Activated CD8-positive, alpha-beta T cell treated with anti-CD3 and anti-CD28 coated beads, Interleukin-2, amount 10 ng/mL, durations not matched to agents 7 days and 5 days (primary cell): ENCODE measurements at regions not wholly inside any gene's neighbourhood (a gene's known extent, or its start where the extent isn't known, plus 50 kb on each side); places are given as distances from the start of the nearest gene placed in this dataset.

Source experiments
- ATAC-seq: fragments of 150-1000 bp; cut with Tn5 transposase; one replicate; pipeline ENCODE4 v1.10.0; 2021; ENCODE audit warnings: moderate library complexity
- CTCF ChIA-PET: fragments of 350-600 bp; sonication (Branson Sonifier 250); formaldehyde crosslinking; loops from one replicate; lab custom pipeline; 2021; ENCODE audit warnings: antibody characterized with exemption; lab: Charles Lee
- POLR2A ChIA-PET: fragments of 350-600 bp; sonication (Branson Sonifier 250); formaldehyde crosslinking; loops from one replicate; lab custom pipeline; 2021; ENCODE audit warnings: antibody characterized with exemption; lab: Charles Lee
- DNase-seq: peaks from one replicate; pipeline ENCODE4 v3.0.0-alpha.2; 2020
- H3K27ac Mint-ChIP-seq: one replicate; pipeline ENCODE4 v1.8.0; 2021; ENCODE audit warnings: mild to moderate bottlenecking, mixed read lengths
- H3K27me3 Mint-ChIP-seq: one replicate; pipeline ENCODE4 v1.8.0; 2021; ENCODE audit warnings: low read depth, mixed read lengths
- H3K36me3 Mint-ChIP-seq: one replicate; pipeline ENCODE4 v1.8.0; 2021; ENCODE audit warnings: low read depth, mixed read lengths
- H3K4me1 Mint-ChIP-seq: one replicate; pipeline ENCODE4 v1.8.0; 2021; ENCODE audit warnings: low read depth, mixed read lengths
- H3K4me3 Mint-ChIP-seq: one replicate; pipeline ENCODE4 v1.8.0; 2021; ENCODE audit warnings: mild to moderate bottlenecking, mixed read lengths
- H3K9me3 Mint-ChIP-seq: one replicate; pipeline ENCODE4 v1.8.0; 2022; ENCODE audit warnings: mixed read lengths; ENCODE audit not compliant: insufficient read depth

DNA sequence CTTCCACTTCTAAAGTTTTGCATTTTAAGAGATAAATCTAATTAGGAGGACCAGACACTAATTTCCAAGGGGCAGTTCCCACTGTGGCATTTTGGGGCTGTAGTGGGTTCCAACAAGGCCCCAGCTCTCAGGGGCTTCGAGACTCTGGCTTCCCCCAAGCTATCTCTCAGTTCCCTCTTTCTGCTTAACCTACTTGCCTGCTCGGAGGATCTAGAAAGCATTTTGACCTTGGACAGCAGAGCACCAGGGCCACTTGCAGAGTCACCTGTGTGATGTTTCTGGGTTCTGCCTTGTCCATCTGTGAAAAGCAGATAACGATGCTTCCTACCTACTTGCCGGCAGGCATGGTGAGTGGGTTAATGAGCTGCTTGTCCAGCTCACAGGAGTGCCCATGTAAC, 175.4 kb downstream of the MED10 start:
- ChIA-PET POLR2A (interaction anchor here (0.6 kb wide), 1 partner anchor 1420 kb away, joined by 3 read pairs; no protein-coding TSS in a partner anchor), CTCF (no interaction called here)
- H3K27me3 Mint-ChIP-seq = no peaks in the 10 kb centered on the region
- H3K4me1 Mint-ChIP-seq = no peaks in the 10 kb centered on the region
- no peaks in the 10 kb centered on the region for H3K36me3 Mint-ChIP-seq
- no peak overlapping the region for H3K4me3 Mint-ChIP-seq
- H3K27ac Mint-ChIP-seq = no peak overlapping the region
- no peaks in the 10 kb centered on the region for H3K9me3 Mint-ChIP-seq
- no peak for ATAC-seq
- DNase-seq = no peak

DNA sequence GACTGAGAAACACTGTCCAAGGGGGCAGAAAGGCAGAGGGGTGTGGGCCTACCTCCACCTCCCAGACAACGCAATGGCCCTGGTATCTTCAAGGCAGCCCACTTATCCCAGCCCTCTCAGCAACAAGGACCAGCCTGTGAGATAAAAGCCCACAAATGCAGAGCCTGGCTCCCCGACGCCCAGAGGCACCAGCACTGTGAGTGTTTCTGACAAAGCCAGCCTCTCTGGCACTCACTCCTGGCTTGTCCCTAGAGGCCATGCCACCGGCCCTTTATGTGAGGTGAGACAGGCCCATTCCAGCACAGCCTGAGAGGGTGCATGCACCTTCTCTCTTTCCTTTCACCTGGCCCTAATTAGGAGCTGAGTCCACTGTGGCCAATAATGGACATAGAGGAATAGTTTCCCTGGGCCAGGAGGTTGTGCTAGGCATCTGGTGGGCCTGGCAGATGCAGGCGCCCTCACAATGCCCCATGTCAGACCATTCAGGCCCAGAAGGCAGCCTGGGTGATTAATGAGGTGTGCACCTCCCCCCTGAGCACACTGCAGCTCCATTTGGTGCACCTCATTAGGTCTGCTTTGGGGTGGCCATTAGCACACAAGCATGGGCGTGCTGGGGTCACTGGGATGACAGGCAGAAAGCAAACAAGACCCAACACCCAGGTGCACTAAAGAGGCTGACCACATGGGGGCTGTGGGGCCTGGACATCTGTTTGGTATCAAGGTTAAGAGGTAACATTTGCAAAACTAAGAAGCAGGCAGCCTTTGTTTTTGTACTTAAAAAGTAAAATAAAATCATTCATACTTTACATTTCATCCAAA, 176.0 kb downstream of the MED10 start:
- DNase-seq (no peak), ATAC-seq (no peak)
- POLR2A ChIA-PET = no interaction called here
- Mint-ChIP-seq H3K36me3 (no peaks in the 10 kb centered on the region), H3K4me3 (no peak overlapping the region), H3K27me3 (no peaks in the 10 kb centered on the region), H3K27ac (no peak overlapping the region), H3K4me1 (no peaks in the 10 kb centered on the region), H3K9me3 (no peaks in the 10 kb centered on the region)
- CTCF ChIA-PET = no interaction called here

DNA sequence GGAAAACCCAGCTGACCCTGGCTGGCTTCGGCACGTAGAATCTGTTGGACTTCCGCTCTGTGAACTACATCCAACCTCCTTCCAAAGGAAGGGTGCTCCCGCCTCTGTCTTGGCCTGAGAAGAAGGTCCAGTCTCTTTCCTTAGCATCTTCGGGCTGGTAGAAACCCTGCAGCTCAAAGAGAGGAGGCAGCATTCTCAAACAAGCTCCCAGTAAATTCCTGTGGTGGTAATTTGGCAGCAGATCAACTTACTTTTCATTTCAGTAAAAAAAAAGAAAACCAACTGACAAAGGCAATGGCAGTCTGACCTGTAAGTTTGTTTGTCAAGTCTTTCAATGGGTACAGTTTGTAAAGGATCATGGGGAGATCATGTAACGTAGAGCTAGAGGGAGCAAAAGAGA, 176.7 kb downstream of the MED10 start:
- ATAC-seq (no peak), DNase-seq (no peak)
- Mint-ChIP-seq H3K4me1 (no peaks in the 10 kb centered on the region), H3K36me3 (no peaks in the 10 kb centered on the region), H3K9me3 (no peaks in the 10 kb centered on the region), H3K27ac (no peak overlapping the region), H3K27me3 (no peaks in the 10 kb centered on the region), H3K4me3 (no peak overlapping the region)
- CTCF ChIA-PET = no interaction called here
- POLR2A ChIA-PET = no interaction called here

DNA sequence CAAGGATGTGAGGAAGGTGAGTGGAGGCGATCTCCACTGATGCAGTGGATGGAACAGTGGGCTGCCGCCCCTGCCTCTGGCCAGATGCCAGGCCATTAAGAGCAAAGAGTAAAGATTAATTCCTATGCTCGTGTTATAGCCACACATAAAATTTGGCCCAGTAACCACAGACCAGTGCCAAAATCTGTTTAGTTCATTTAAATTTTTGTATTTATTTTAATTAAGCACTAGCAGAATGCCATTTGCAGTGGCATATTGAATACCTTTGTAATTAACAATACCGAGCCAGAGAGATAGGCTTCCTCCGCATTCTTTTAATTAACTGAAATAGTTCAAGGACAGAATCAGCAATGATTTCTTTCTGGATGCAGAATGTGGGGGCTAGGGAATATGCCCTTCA, 179.8 kb downstream of the MED10 start:
- H3K27me3 Mint-ChIP-seq = no peaks in the 10 kb centered on the region
- H3K9me3 Mint-ChIP-seq = no peaks in the 10 kb centered on the region
- H3K4me1 Mint-ChIP-seq = no peaks in the 10 kb centered on the region
- H3K27ac Mint-ChIP-seq = no peak overlapping the region
- POLR2A ChIA-PET = no interaction called here
- CTCF ChIA-PET = no interaction called here
- H3K4me3 Mint-ChIP-seq = no peak overlapping the region
- ATAC-seq (no peak), DNase-seq (no peak)
- H3K36me3 Mint-ChIP-seq = no peaks in the 10 kb centered on the region

DNA sequence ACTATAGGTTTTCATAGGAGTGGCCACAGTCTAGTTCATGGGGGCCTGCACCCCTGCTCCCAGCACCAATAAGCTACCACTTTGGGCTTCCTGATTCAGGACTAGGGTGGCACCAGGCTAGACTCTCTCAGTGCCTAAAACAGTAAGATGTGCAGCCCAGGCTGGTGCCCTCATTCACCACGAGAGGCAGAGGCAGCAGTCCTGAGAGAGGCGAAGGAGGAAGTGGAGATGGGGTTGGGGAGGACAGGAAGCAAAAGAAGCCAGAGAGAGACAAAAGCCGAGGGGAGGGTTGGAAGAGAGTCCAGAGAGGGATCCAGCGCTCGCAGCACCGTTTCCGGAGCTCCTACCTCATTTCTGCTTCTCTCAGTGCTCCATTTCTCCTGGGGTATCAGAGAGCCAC, 180.9 kb downstream of the MED10 start:
- H3K4me1 Mint-ChIP-seq = no peaks in the 10 kb centered on the region
- H3K9me3 Mint-ChIP-seq = no peaks in the 10 kb centered on the region
- H3K36me3 Mint-ChIP-seq = no peaks in the 10 kb centered on the region
- no peak for ATAC-seq
- ChIA-PET CTCF (no interaction called here), POLR2A (no interaction called here)
- DNase-seq = no peak
- H3K27ac Mint-ChIP-seq = no peak overlapping the region
- no peaks in the 10 kb centered on the region for H3K27me3 Mint-ChIP-seq
- H3K4me3 Mint-ChIP-seq = no peak overlapping the region

DNA sequence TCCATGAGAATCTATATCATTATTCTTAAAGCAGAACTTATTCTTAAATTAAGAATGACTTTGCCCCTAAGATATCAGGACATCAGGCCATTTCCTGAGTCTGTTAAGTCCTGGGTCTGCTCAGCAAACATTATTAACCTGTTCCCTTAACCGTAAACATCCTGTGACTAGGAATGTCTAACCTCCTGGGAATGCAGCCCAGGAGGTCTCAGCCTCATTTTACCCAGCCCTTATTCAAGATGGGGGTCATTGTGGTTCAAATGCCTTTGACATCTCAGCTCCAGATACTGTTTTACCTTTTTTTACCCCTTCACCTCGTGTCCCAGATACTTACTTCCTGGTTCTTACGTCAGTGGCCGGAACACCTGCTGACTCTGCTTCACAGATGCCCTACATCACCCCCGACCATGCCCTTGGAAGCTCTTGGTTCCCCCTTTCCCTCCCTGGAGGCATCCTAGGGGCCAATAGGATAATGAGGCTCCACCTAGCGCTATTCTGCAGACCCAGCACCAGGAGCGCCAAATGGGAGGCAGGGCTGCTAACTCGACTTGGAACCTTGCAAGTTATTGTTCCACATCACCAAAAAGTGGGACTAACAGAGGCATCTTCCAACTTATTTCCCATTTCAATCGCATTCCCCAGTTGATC, 182.5 kb downstream of the MED10 start:
- no peaks in the 10 kb centered on the region for H3K4me1 Mint-ChIP-seq
- DNase-seq = no peak
- H3K4me3 Mint-ChIP-seq = no peak overlapping the region
- no peaks in the 10 kb centered on the region for H3K27me3 Mint-ChIP-seq
- CTCF ChIA-PET = no interaction called here
- no peaks in the 10 kb centered on the region for H3K36me3 Mint-ChIP-seq
- no peak overlapping the region for H3K27ac Mint-ChIP-seq
- no peaks in the 10 kb centered on the region for H3K9me3 Mint-ChIP-seq
- POLR2A ChIA-PET = no interaction called here
- ATAC-seq = no peak

DNA sequence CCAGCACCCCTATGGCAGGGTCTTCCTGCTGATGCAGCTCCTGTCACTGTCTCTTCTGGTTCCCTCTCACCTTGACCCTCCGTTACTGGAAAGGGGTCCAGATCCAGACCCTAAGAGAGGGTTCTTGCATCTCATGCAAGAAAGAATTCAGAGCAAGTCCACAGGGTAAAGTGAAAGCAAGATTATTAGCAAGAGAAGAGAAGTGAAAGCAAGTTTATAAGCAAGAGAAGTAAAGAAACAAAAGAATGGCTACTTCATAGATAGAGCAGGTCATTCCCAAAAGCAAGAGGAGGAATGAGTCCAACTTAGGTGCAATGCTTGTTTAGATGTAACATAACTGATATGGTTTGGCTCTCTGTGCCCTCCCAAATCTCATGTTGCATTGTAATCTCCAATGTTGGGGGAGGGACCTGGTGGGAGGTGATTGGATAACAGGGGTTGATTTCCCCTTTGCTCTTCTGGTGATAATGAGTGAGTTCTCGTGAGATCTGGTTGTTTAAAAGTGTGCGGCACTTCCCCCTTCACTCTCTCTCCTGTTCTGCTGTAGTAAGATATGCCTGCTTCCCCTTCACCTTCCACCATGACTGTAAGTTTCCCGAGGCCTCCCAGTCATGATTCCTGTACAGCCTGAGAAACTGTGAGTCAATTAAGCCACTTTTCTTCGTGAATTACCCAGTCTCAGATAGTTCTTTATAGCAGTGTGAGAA, 183.3 kb downstream of the MED10 start:
- Mint-ChIP-seq H3K4me3 (no peak overlapping the region), H3K27ac (no peak overlapping the region), H3K4me1 (no peaks in the 10 kb centered on the region), H3K9me3 (no peaks in the 10 kb centered on the region), H3K27me3 (no peaks in the 10 kb centered on the region), H3K36me3 (no peaks in the 10 kb centered on the region)
- POLR2A ChIA-PET = no interaction called here
- no peak for ATAC-seq
- CTCF ChIA-PET = no interaction called here
- no peak for DNase-seq

DNA sequence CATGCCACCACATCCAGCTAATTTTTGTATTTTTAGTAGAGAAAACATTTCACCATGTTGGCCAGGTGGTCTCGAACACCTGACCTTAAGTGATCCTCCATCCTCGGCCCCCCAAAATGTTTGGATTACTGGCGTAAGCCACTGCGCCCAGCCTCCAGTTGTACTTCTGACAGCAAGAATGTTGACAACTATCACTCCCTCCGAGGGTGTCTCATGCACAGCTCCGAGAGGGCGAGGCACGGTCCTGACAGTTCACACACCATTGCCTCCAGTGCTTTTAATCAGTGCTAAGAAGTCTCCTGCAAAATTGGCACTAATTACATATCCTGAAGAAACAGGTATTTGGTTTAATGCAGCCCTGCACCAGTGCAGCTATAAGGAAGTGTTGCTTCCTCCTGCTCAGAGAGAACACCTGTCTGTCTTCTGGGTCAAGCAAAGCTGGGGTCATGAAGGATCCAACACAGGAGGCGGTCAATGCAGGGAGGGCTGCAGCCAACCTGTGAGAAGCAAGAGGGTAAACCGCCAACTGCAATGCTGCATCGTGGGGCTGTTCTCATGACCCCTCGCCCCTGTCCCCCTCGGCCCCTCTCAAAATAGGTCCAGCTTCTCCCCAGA, 184.0 kb downstream of the MED10 start:
- ATAC-seq = no peak
- DNase-seq = no peak
- no peaks in the 10 kb centered on the region for H3K27me3 Mint-ChIP-seq
- no peak overlapping the region for H3K4me3 Mint-ChIP-seq
- no peaks in the 10 kb centered on the region for H3K4me1 Mint-ChIP-seq
- H3K36me3 Mint-ChIP-seq = no peaks in the 10 kb centered on the region
- H3K9me3 Mint-ChIP-seq = no peaks in the 10 kb centered on the region
- H3K27ac Mint-ChIP-seq = no peak overlapping the region
- POLR2A ChIA-PET = no interaction called here
- CTCF ChIA-PET = no interaction called here

DNA sequence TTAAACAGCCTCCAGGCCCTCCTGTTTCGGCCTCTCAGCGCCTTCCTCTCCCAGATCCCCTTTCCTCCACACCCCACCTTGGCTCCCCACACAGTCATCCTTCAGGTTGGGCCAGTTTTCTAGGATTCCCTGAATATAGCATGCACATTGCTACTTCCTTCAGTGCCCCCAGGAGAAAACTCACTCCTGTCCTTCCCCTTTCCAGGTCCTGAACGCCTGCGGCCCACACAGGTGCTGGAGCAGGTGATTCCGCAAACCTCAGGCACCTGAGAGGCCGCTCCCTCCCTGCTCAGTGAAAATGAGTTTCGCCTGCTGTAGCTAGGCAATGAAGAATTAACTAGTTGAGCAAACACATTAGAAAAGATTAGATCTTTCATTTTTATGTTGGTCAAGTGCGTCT, 185.0 kb downstream of the MED10 start:
- Mint-ChIP-seq H3K9me3 (no peaks in the 10 kb centered on the region), H3K27me3 (no peaks in the 10 kb centered on the region), H3K4me3 (no peak overlapping the region), H3K4me1 (no peaks in the 10 kb centered on the region), H3K36me3 (no peaks in the 10 kb centered on the region), H3K27ac (no peak overlapping the region)
- ATAC-seq (no peak), DNase-seq (no peak)
- ChIA-PET POLR2A (no interaction called here), CTCF (no interaction called here)

DNA sequence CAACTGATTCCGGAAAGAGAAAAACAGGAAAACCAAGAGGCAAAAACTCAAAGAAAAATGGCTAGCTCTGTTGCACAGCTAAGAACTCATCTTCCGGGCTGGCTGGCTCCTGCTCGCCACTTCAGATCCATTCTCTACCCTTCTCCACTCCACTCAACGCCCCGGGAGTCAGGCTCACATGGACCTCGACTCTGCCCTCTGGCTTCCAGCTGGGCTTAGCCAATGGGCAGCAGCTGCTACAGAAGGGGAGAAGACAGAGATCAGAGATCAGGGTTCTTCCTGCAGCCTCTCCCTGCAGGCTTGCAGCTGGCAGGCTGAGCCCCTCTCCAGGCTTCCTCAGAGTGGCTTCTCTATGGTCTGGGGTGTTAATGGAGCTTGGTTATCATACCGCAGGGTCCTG, 187.5 kb downstream of the MED10 start:
- Mint-ChIP-seq H3K9me3 (no peaks in the 10 kb centered on the region), H3K4me3 (no peak overlapping the region), H3K27ac (no peak overlapping the region), H3K27me3 (no peaks in the 10 kb centered on the region), H3K4me1 (no peaks in the 10 kb centered on the region), H3K36me3 (no peaks in the 10 kb centered on the region)
- DNase-seq = no peak
- CTCF ChIA-PET = no interaction called here
- POLR2A ChIA-PET = no interaction called here
- ATAC-seq = no peak

DNA sequence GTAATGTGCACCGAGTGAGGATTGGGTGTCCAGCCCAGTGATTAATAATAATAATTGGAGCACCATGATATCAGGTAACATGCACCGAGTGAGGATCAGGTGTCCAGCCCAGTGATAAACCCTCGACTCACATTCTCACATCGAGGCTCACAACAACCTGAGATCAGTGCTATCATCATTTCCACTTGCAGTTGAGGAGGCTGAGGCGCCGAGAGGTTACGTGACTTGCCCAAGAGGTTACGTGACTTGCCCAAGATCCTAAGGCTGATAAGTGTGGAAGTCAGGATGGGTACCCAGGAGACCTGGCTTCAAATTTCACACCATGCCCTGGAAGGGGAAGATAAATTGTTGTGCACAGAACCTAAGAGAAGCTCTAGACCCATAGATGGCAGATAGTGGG, 189.4 kb downstream of the MED10 start:
- Mint-ChIP-seq H3K27me3 (no peaks in the 10 kb centered on the region), H3K27ac (no peak overlapping the region), H3K36me3 (no peaks in the 10 kb centered on the region), H3K4me3 (no peak overlapping the region), H3K9me3 (no peaks in the 10 kb centered on the region), H3K4me1 (no peaks in the 10 kb centered on the region)
- POLR2A ChIA-PET = no interaction called here
- no peak for ATAC-seq
- DNase-seq = no peak
- CTCF ChIA-PET = no interaction called here

DNA sequence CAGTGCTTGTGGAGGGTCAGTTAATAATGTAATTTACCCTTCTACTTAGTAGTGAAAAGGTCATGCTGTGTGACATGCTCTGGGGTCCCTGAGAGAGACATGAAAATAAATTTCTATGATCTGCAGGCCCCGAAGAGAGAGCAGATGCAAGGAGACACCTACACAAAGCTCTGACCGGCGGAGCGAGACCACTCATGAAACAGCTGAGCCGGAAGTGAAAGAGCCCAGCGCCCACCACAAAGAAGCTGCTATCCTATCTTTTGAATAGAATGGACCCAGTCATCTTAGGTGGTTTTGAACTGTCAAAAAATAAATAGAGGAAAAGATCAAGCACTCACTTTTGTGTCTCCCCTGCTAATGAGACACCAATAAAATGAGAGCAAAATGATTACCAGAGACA, 190.0 kb downstream of the MED10 start:
- CTCF ChIA-PET = no interaction called here

More for the DNA sequence above, 190.0 kb downstream of the MED10 start:
- H3K4me3 Mint-ChIP-seq = no peak overlapping the region
- POLR2A ChIA-PET = no interaction called here
- H3K9me3 Mint-ChIP-seq = no peaks in the 10 kb centered on the region
- no peaks in the 10 kb centered on the region for H3K4me1 Mint-ChIP-seq
- no peaks in the 10 kb centered on the region for H3K36me3 Mint-ChIP-seq
- no peak for DNase-seq
- no peak overlapping the region for H3K27ac Mint-ChIP-seq
- no peaks in the 10 kb centered on the region for H3K27me3 Mint-ChIP-seq
- ATAC-seq = no peak
